Skeletal muscle tissue (tissue), 3 donors: ENCODE measurements at regions not wholly inside any gene's neighbourhood (a gene's known extent, or its start where the extent isn't known, plus 50 kb on each side); places are given as distances from the start of the nearest gene placed in this dataset.

Experiments
- H3K27ac ChIP-seq: one replicate; pipeline ENCODE4 v1.7.0; 2013; ENCODE audit warnings: mild to moderate bottlenecking, low read depth, low read length, inconsistent platforms
- H3K27me3 ChIP-seq, 3 donors: one replicate each; pipeline ENCODE4 v1.7.0; 2013; ENCODE audit warnings: low read length in 3 of 3; ENCODE audit not compliant: control insufficient read depth in 3 of 3, insufficient read depth in 3 of 3
- H3K36me3 ChIP-seq, 3 donors: one replicate each; pipeline ENCODE4 v1.7.0; 2013; ENCODE audit warnings: low read length in 3 of 3; ENCODE audit not compliant: control insufficient read depth in 3 of 3, insufficient read depth in 3 of 3
- H3K4me1 ChIP-seq, 3 donors: one replicate each; pipeline ENCODE4 v1.7.0; 2013; ENCODE audit warnings: low read length in 3 of 3, mild to moderate bottlenecking in 3 of 3; ENCODE audit not compliant: control insufficient read depth in 3 of 3, insufficient read depth in 3 of 3
- H3K4me3 ChIP-seq, 3 donors: one replicate each; pipeline ENCODE4 v1.7.0; 2013; ENCODE audit warnings: low read length in 3 of 3
- H3K9ac ChIP-seq, 3 donors: one replicate each; pipeline ENCODE4 v1.7.0; 2013; ENCODE audit warnings: low read length in 3 of 3, mild to moderate bottlenecking in 3 of 3, moderate library complexity in 2 of 3, low read depth in 1 of 3
- H3K9me3 ChIP-seq, 3 donors: one replicate each; pipeline ENCODE4 v1.7.0; 2013; ENCODE audit warnings: low read length in 3 of 3; ENCODE audit not compliant: control insufficient read depth in 3 of 3
- donor health status: Osteomylitis.

GRCh38 chr2:239579081-239579480 is 178.3 kb upstream of the HDAC4 start:
- H3K9ac ChIP-seq, result no peak overlapping the region
- no peaks in the 10 kb centered on the region for H3K36me3 ChIP-seq
- no peaks in the 10 kb centered on the region for H3K9me3 ChIP-seq
- H3K4me1 ChIP-seq, result no peaks in the 10 kb centered on the region
- H3K27ac ChIP-seq, result no peak overlapping the region
- peaks cover 0 to 22% (median 19%) of the 10 kb centered on the region in 3 donors for H3K27me3 ChIP-seq
- H3K4me3 ChIP-seq, result no peak overlapping the region

GRCh38 chr2:239578381-239578780 is 177.6 kb upstream of the HDAC4 start:
- H3K4me3 ChIP-seq, result no peak overlapping the region
- H3K27me3 ChIP-seq, result peaks cover 0 to 22% (median 19%) of the 10 kb centered on the region in 3 donors
- no peak overlapping the region for H3K27ac ChIP-seq
- no peak overlapping the region for H3K9ac ChIP-seq
- H3K4me1 ChIP-seq, result no peaks in the 10 kb centered on the region
- no peaks in the 10 kb centered on the region for H3K36me3 ChIP-seq
- no peaks in the 10 kb centered on the region for H3K9me3 ChIP-seq

- Histone ChIP-seq H3K27ac (no peak overlapping the region), H3K36me3 (no peaks in the 10 kb centered on the region), H3K4me1 (no peaks in the 10 kb centered on the region), H3K27me3 (peaks cover 0 to 22% (median 19%) of the 10 kb centered on the region in 3 donors), H3K9me3 (no peaks in the 10 kb centered on the region), H3K4me3 (no peak overlapping the region), H3K9ac (no peak overlapping the region)
These were observed 177.1 kb upstream of the HDAC4 start for GRCh38 chr2:239577935-239578334.

- Histone ChIP-seq H3K9ac (no peak overlapping the region), H3K36me3 (no peaks in the 10 kb centered on the region), H3K27me3 (peaks cover 0 to 24% (median 22%) of the 10 kb centered on the region in 3 donors), H3K9me3 (no peaks in the 10 kb centered on the region), H3K4me1 (no peaks in the 10 kb centered on the region), H3K27ac (no peak overlapping the region), H3K4me3 (no peak overlapping the region)
These were observed 176.2 kb upstream of the HDAC4 start for GRCh38 chr2:239576784-239577685.

GRCh38 chr2:239575931-239576445 is 175.2 kb upstream of the HDAC4 start:
- no peaks in the 10 kb centered on the region for H3K36me3 ChIP-seq
- no peak overlapping the region for H3K9ac ChIP-seq
- H3K27ac ChIP-seq, result no peak overlapping the region
- no peaks in the 10 kb centered on the region for H3K9me3 ChIP-seq
- no peak overlapping the region for H3K4me3 ChIP-seq
- no peaks in the 10 kb centered on the region for H3K4me1 ChIP-seq
- H3K27me3 ChIP-seq, result peaks cover 0 to 26% (median 25%) of the 10 kb centered on the region in 3 donors

- H3K9me3 ChIP-seq, result no peaks in the 10 kb centered on the region
- H3K36me3 ChIP-seq, result no peaks in the 10 kb centered on the region
- H3K4me3 ChIP-seq, result no peak overlapping the region
- no peaks in the 10 kb centered on the region for H3K4me1 ChIP-seq
- no peak overlapping the region for H3K27ac ChIP-seq
- H3K9ac ChIP-seq, result no peak overlapping the region
- H3K27me3 ChIP-seq, result peaks cover 0 to 38% (median 34%) of the 10 kb centered on the region in 3 donors
These were observed 173.8 kb upstream of the HDAC4 start for GRCh38 chr2:239574434-239575156.

- H3K9ac ChIP-seq, result no peak overlapping the region
- H3K27ac ChIP-seq, result no peak overlapping the region
- no peaks in the 10 kb centered on the region for H3K36me3 ChIP-seq
- peaks cover 0 to 41% (median 36%) of the 10 kb centered on the region in 3 donors for H3K27me3 ChIP-seq
- H3K4me1 ChIP-seq, result no peaks in the 10 kb centered on the region
- no peak overlapping the region for H3K4me3 ChIP-seq
- H3K9me3 ChIP-seq, result no peaks in the 10 kb centered on the region
These were observed 173.2 kb upstream of the HDAC4 start for GRCh38 chr2:239574054-239574433.

- Histone ChIP-seq H3K27me3 (peaks cover 2 to 40% (median 39%) of the 10 kb centered on the region in 3 donors), H3K4me1 (no peaks in the 10 kb centered on the region), H3K27ac (no peak overlapping the region), H3K4me3 (no peak overlapping the region), H3K9me3 (no peaks in the 10 kb centered on the region), H3K9ac (no peak overlapping the region), H3K36me3 (no peaks in the 10 kb centered on the region)
These were observed 170.2 kb upstream of the HDAC4 start for GRCh38 chr2:239570971-239571520.

- H3K4me3 ChIP-seq, result no peak overlapping the region
- H3K36me3 ChIP-seq, result no peaks in the 10 kb centered on the region
- no peaks in the 10 kb centered on the region for H3K4me1 ChIP-seq
- H3K27me3 ChIP-seq, result peaks cover 8 to 36% (median 35%) of the 10 kb centered on the region in 3 donors
- H3K27ac ChIP-seq, result no peak overlapping the region
- H3K9ac ChIP-seq, result no peak overlapping the region
- no peaks in the 10 kb centered on the region for H3K9me3 ChIP-seq
These were observed 169.6 kb upstream of the HDAC4 start for GRCh38 chr2:239570216-239570925.
